T-helper 2 cell treated with Interferon-gamma antibody and Interleukin-4, amounts not matched to agents 5 μg/mL and 100 μg/mL, for 36 hours (primary cell): ENCODE measurements at regions not wholly inside any gene's neighbourhood (a gene's known extent, or its start where the extent isn't known, plus 50 kb on each side); places are given as distances from the start of the nearest gene placed in this dataset.
"Not testable (repeated sequence)": the region's sequence is repeated elsewhere in the genome, so short reads cannot be mapped to it uniquely, and the experiment has no call there.

Experiments
- DNase-seq: peaks from one replicate; pipeline ENCODE4 v3.0.0; 2021; ENCODE audit warnings: low spot score
- H3K27ac Mint-ChIP-seq: one replicate; pipeline ENCODE4 v1.8.0; 2021; ENCODE audit warnings: mild to moderate bottlenecking, mixed read lengths
- H3K27me3 Mint-ChIP-seq: one replicate; pipeline ENCODE4 v1.8.0; 2021; ENCODE audit warnings: low read depth, mixed read lengths
- H3K36me3 Mint-ChIP-seq: one replicate; pipeline ENCODE4 v1.8.0; 2021; ENCODE audit warnings: low read depth, mixed read lengths
- H3K4me1 Mint-ChIP-seq: one replicate; pipeline ENCODE4 v1.8.0; 2021; ENCODE audit warnings: low read depth, mixed read lengths
- H3K4me3 Mint-ChIP-seq: one replicate; pipeline ENCODE4 v1.8.0; 2022; ENCODE audit warnings: mild to moderate bottlenecking, moderate library complexity, mixed read lengths
- H3K9me3 Mint-ChIP-seq: one replicate; pipeline ENCODE4 v1.8.0; 2021; ENCODE audit warnings: mixed read lengths

DNA sequence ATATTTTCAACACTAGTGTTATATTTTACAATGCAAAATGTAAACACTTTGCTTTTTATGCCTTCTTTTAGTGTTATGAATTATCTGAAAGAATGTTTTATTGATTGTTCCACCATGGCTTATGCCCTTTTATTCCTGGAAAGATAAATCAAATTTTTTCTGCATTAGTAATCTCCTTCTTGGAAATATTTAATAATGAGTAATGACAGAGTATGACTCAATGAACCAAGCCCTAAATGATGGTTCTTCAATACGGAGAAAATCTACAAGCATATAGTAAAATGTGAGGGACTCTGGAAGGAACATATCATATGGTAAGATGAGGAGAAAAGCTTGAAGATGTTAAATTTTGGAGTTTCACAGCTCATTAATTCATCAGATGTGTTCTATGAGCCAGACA is 929.6 kb downstream of the C6orf118 start:
- no peaks in the 10 kb centered on the region for H3K27me3 Mint-ChIP-seq
- H3K36me3 Mint-ChIP-seq: no peaks in the 10 kb centered on the region
- H3K9me3 Mint-ChIP-seq: peaks cover 21% of the 10 kb centered on the region
- no peak overlapping the region for H3K27ac Mint-ChIP-seq
- H3K4me3 Mint-ChIP-seq: no peak overlapping the region
- no peak for DNase-seq
- no peaks in the 10 kb centered on the region for H3K4me1 Mint-ChIP-seq

DNA sequence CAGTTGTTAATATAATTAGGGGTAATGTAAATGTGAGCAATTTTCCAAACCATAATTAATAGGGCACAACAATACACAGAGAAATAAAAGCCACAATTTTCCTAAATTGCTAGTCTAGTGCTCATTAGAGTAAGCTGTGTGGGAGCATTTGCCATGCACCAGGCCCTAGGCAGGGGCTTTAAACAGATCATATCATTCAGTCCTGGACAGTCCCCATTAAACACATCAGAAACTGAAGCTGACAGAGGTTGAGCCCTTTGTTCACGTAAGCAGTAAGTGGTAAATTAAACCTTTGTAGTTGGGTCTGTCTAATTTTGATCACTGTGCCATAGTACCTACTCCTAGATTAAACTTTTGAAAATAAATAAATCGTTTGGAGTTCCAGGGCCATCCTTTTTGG is 931.1 kb downstream of the C6orf118 start:
- H3K4me1 Mint-ChIP-seq: no peaks in the 10 kb centered on the region
- H3K4me3 Mint-ChIP-seq: no peak overlapping the region
- DNase-seq: no peak
- no peaks in the 10 kb centered on the region for H3K27me3 Mint-ChIP-seq
- peaks cover 19% of the 10 kb centered on the region for H3K9me3 Mint-ChIP-seq
- H3K27ac Mint-ChIP-seq: no peak overlapping the region
- no peaks in the 10 kb centered on the region for H3K36me3 Mint-ChIP-seq

DNA sequence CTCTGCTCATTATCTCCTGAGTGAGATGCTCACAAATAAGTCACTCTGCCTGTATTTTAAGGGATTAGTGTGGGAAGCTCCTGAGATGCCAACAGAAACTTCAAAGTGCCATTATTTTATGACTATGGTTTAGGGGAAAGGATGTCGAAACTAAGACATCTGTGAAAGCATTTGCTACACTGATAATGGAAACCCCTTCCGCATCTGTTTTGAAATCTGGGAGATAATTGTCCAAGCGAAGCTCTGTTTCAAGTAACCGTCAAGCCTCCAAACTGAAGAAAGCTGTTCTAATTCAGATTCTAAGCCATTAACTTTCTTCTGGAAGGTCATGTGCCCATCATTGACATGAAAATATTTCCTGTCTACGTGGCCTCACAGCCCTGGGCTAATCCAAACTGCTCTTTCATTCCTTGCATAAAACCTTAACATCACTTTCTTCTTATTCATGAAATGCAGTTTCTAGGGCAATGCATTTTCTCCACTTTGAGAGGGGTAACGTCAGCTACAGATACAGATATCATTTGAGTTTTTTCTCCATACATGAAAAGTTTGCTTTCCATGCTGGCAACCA is 932.0 kb downstream of the C6orf118 start:
- Mint-ChIP-seq H3K27ac (no peak overlapping the region), H3K9me3 (peaks cover 15% of the 10 kb centered on the region), H3K36me3 (no peaks in the 10 kb centered on the region), H3K27me3 (no peaks in the 10 kb centered on the region), H3K4me3 (no peak overlapping the region), H3K4me1 (no peaks in the 10 kb centered on the region)
- DNase-seq: no peak

DNA sequence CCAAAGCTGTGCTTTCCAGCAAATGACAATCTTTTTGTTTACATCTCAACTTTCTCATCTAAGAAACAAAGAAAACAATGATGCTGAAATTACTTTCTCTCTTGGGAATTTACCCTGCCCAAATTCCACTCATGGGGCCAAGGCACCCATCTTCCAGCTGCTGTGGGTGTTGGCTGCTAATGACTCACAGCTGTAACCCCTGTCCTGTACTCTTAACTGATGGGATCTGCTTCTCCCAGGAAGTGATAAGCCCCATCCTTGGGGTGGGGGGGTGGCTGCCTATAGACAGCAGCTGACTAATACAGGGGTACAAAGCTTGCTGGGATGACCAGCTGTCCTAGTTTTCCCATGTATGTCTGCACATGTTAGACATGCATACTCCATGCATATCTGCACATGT is 938.6 kb downstream of the C6orf118 start:
- H3K4me1 Mint-ChIP-seq: no peaks in the 10 kb centered on the region
- no peak overlapping the region for H3K4me3 Mint-ChIP-seq
- no peak for DNase-seq
- no peak overlapping the region for H3K27ac Mint-ChIP-seq
- H3K36me3 Mint-ChIP-seq: no peaks in the 10 kb centered on the region
- H3K27me3 Mint-ChIP-seq: no peaks in the 10 kb centered on the region
- peaks cover 12% of the 10 kb centered on the region for H3K9me3 Mint-ChIP-seq

DNA sequence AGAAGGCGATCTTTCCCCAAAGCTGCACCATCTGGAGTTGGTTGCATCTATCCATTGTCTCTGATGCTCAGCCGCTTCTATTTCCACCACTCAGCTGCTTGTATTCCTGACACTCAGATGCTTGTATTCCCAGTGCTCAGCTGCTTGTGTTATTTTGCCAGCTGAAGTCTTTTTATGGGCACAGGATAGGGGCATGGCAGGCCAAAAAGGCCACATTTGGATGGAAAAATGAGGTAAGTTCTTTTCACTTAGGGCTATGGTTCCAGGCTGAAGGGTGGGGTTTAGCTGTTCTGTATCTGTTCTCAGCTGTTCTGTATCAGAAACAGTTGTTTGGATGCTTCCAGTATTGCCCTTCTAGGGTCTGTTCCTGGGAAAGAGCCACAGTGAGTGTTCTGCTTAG is 944.9 kb downstream of the QKI start:
- Mint-ChIP-seq H3K36me3 (no peaks in the 10 kb centered on the region), H3K27me3 (no peaks in the 10 kb centered on the region), H3K4me1 (no peaks in the 10 kb centered on the region), H3K27ac (no peak overlapping the region), H3K4me3 (no peak overlapping the region), H3K9me3 (peaks cover 41% of the 10 kb centered on the region)
- DNase-seq: no peak

DNA sequence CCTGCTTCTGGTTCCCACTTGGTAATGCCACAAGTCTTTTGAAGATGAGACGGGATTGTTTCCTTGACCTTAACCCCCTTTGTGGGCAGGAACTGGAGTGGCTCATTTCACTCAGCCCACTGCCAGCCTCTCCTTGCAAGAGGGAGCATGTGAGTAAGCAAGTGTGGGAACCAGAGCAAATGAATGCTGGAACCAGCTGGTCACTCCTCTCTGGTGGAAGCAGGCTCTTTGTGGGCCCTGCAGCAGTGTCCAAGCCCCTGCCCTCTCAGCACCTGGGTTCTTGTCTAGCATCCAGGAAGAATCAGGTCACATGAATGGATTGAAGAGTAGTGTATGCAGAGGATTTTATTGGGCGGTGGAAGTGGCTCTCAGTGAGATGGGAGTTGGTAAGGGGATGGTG is 944.5 kb downstream of the QKI start:
- Mint-ChIP-seq H3K4me1 (no peaks in the 10 kb centered on the region), H3K27me3 (no peaks in the 10 kb centered on the region), H3K36me3 (no peaks in the 10 kb centered on the region), H3K4me3 (no peak overlapping the region), H3K27ac (no peak overlapping the region), H3K9me3 (peaks cover 41% of the 10 kb centered on the region)
- DNase-seq: no peak

DNA sequence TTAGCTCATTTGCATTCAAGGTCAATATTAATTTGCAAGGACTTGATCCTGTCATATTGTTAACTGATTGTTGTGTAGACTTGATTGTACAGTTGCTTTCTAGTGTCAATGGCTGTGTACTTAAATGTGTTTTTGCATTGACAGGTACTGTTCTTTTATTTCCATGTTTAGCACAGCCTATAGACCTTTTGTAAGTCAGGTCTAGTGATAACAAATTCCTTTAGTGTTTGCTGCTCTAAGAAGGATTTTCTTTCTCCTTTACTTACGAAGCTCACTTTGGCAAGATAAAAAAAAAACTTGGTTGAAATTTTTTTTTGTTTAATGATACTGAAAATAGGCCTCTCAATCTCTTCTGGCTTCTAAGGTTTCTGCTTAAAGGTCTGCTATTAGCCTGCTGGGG is 942.3 kb downstream of the QKI start:
- Mint-ChIP-seq H3K4me3 (no peak overlapping the region), H3K9me3 (peaks cover 36% of the 10 kb centered on the region), H3K36me3 (no peaks in the 10 kb centered on the region), H3K27ac (no peak overlapping the region), H3K27me3 (no peaks in the 10 kb centered on the region), H3K4me1 (no peaks in the 10 kb centered on the region)
- no peak for DNase-seq

DNA sequence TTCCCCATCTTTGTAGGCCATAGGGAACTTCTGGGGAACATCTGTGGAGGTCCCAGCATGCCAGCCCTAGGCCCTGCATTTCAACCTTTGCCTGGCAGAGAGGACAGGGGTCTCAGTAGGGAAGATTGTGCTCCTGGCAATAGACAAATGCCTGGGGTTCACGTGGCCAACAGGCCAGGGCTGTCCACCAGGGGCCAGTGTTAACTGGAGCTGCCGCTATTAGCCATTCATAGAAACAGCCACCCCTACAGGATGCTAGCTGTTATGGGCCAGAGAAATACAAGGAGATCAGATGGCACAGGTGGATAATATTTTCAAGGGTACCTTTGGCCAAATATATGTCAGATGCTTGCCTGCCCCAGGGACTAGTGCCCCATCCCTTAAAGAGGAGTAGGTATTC is 932.9 kb downstream of the QKI start:
- Mint-ChIP-seq H3K4me3 (no peak overlapping the region), H3K27me3 (no peaks in the 10 kb centered on the region), H3K4me1 (no peaks in the 10 kb centered on the region), H3K9me3 (peaks cover 17% of the 10 kb centered on the region), H3K27ac (no peak overlapping the region), H3K36me3 (no peaks in the 10 kb centered on the region)
- DNase-seq: no peak

DNA sequence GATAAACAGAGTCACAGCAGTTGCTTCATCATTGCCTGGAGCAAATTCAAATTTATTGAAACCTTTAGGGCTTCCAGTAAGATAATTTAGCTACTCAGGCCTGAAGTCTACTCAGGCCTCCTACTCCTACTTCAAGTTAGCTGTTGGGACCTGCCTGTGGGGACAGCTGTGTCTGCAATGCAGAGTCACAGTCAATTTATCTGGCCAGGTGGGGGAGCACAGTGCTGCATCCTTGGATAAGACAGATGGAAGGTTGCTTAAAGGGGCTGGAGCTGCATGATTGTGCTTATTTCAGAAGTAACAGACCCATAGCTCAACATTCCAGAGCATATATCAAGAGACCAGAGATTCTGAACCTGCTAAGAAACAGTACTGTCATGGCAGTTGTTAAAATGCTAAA is 932.1 kb downstream of the QKI start:
- H3K9me3 Mint-ChIP-seq: peaks cover 17% of the 10 kb centered on the region
- H3K36me3 Mint-ChIP-seq: no peaks in the 10 kb centered on the region
- H3K27me3 Mint-ChIP-seq: no peaks in the 10 kb centered on the region
- no peak for DNase-seq
- no peak overlapping the region for H3K27ac Mint-ChIP-seq
- no peaks in the 10 kb centered on the region for H3K4me1 Mint-ChIP-seq
- no peak overlapping the region for H3K4me3 Mint-ChIP-seq

DNA sequence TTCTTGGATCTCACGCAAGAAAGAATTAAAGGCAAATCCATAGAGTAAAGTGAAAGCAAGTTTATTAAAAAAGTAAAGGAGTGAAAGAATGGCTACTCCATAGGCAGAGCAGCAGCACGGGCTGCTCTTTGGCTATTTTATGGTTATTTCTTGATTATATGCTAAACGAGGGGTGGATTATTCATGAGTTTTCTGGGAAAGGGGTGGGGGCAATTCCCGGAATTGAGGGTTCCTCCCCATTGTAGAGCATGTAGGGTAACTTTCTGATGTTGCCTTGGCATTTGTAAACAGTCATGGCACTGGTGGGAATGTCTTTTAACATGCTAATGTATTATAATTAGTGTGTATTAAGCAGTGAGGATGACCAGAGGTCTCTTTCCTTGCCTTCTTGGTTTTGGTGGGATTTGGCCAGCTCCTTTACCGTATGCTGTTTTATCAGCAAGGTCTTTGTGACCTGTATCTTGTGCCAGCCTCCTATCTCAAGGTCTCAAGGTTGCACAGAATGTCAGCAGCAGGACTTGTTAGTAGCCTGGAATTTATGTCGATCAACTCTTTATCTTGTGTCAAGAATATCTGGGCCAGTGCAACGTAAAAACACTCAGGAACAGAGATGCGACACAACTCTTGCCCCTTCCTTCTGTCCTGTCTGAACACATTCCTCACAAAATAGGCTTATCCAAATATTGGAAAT is 931.4 kb downstream of the QKI start:
- no peak overlapping the region for H3K4me3 Mint-ChIP-seq
- H3K27ac Mint-ChIP-seq: no peak overlapping the region
- no peak for DNase-seq
- H3K36me3 Mint-ChIP-seq: no peaks in the 10 kb centered on the region
- no peaks in the 10 kb centered on the region for H3K4me1 Mint-ChIP-seq
- H3K9me3 Mint-ChIP-seq: peaks cover 17% of the 10 kb centered on the region
- H3K27me3 Mint-ChIP-seq: no peaks in the 10 kb centered on the region

DNA sequence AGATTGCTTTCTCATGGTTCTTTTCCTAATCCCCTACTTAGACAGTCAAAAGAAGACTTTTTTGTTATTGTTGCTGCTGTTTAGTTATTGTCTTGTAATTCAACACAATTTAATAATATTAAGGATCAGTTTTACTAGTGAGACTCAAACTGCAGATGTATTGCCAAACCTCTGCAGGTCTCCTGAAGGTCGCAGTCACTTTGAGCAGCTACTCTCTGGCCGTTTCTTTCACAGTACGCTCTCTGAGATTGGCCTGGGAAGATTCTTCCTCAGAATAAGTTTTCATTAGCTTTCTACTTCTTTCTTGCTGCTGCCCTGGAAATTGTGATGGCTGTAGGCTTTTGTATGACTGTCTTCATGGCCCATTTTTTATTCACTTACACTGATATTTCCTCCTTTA is 930.8 kb downstream of the QKI start:
- H3K36me3 Mint-ChIP-seq: no peaks in the 10 kb centered on the region
- no peaks in the 10 kb centered on the region for H3K4me1 Mint-ChIP-seq
- DNase-seq: no peak
- H3K4me3 Mint-ChIP-seq: no peak overlapping the region
- peaks cover 17% of the 10 kb centered on the region for H3K9me3 Mint-ChIP-seq
- no peaks in the 10 kb centered on the region for H3K27me3 Mint-ChIP-seq
- no peak overlapping the region for H3K27ac Mint-ChIP-seq

DNA sequence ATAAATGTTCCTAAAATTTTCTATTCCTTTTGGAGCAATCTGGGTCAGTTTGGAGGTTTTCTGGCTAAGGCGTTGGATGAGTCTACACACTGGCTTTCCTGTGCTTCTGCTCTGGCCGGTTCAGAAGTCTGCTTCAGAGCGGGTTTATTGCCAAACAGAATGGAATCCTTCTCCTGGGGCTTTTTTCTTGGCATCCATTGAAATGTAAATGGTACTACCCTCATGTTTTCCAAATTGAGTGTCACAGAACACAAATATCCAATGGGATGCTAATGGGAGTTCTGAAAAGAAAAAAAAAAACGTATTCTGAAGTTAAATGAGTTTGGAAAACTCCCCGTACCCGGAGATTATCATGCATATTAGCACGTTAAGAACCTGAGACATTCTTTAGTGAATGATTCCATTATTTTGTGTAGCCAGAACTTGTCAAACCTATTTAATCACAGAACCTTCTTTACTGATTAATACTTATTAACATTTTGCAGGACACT is 930.3 kb downstream of the QKI start:
- Mint-ChIP-seq H3K27ac (no peak overlapping the region), H3K4me3 (no peak overlapping the region), H3K27me3 (no peaks in the 10 kb centered on the region), H3K4me1 (no peaks in the 10 kb centered on the region), H3K9me3 (peaks cover 17% of the 10 kb centered on the region), H3K36me3 (no peaks in the 10 kb centered on the region)
- no peak for DNase-seq

DNA sequence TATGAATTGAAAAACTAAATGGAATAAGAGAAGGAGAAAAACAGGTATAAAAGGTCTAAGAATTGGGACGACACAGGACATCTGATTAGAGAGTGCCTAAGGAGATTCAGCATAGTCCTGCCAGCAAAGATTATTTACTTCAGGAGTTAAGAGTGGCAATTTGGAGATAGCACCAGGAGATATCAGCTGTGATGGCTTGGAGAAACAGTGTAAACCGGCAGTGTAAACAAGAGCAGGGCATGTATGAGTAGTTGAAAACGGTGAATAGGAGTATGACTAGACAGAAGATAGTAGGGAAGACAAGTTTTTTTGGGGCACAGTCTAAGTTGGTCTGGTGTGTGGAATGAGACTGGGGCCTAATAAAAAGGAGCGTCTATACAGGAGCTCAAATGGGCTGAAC is 924.9 kb downstream of the QKI start:
- not testable (repeated sequence) for H3K27me3 Mint-ChIP-seq, H3K36me3 Mint-ChIP-seq, H3K4me3 Mint-ChIP-seq, H3K4me1 Mint-ChIP-seq, H3K27ac Mint-ChIP-seq, DNase-seq
- H3K9me3 Mint-ChIP-seq: peaks cover 15% of the 10 kb centered on the region

DNA sequence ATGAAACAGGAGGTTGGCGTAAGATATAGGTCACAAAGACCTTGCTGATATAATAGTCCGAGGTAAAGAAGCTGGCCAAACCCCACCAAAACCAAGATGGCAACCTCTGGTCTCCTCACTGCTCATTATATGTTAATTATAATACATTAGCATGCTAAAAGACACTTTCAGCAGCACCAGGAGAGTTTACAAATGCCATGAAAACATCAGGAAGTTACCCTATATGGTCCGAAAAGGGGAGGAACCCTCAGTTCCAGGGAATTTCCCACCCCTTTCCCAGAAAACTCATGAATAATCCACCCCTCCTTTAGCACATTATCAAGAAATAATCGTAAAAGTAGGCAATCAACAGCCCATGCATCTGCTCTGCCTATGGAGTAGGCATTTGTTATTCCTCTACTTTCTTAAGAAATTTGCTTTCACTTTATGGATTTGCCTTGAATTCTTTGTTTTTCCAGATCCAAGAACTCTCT is 923.4 kb downstream of the QKI start:
- Mint-ChIP-seq H3K27ac (no peak overlapping the region), H3K36me3 (no peaks in the 10 kb centered on the region), H3K9me3 (peaks cover 7% of the 10 kb centered on the region), H3K4me3 (no peak overlapping the region), H3K27me3 (no peaks in the 10 kb centered on the region), H3K4me1 (no peaks in the 10 kb centered on the region)
- DNase-seq: no peak
